HUES64 (cell line): ENCODE measurements at regions not wholly inside any gene's neighbourhood (a gene's known extent, or its start where the extent isn't known, plus 50 kb on each side); places are given as distances from the start of the nearest gene placed in this dataset.

Experiments used
- H3K27ac ChIP-seq: 2 replicates; pipeline ENCODE4 v1.7.0; 2013; ENCODE audit warnings: low read depth, low read length, inconsistent platforms
- H3K27me3 ChIP-seq: 2 replicates; pipeline ENCODE4 v1.6.1; 2013; ENCODE audit warnings: mild to moderate bottlenecking, low read length; ENCODE audit not compliant: insufficient read depth
- H3K36me3 ChIP-seq: 2 replicates; pipeline ENCODE4 v1.6.1; 2013; ENCODE audit warnings: mild to moderate bottlenecking, low read length; ENCODE audit not compliant: insufficient read depth
- H3K4me1 ChIP-seq: 2 replicates; pipeline ENCODE4 v1.6.1; 2013; ENCODE audit warnings: mild to moderate bottlenecking, low read length, moderate library complexity; ENCODE audit not compliant: insufficient read depth
- H3K4me3 ChIP-seq: 2 replicates; pipeline ENCODE4 v1.5.1; 2013; ENCODE audit warnings: mild to moderate bottlenecking, low read length, moderate library complexity
- H3K9ac ChIP-seq: 2 replicates; pipeline ENCODE4 v1.6.1; 2013; ENCODE audit warnings: mild to moderate bottlenecking, low read depth, low read length
- H3K9me3 ChIP-seq: 2 replicates; pipeline ENCODE4 v1.6.1; 2013; ENCODE audit warnings: low read depth, low read length; ENCODE audit not compliant: insufficient read depth
- WGBS: fragments of 150-250, 120-280 bp; methylation state at CpG from one replicate; pipeline ENCODE4 v1.1.7; 2013; ENCODE audit warnings: missing lambda C conversion rate; 5-methylcytosine and 5-hydroxymethylcytosine counted together

GRCh38 chr13:74206855-74207254, 72.7 kb upstream of the KLF12 start:
- H3K36me3 ChIP-seq, result no peaks in the 10 kb centered on the region
- H3K27me3 ChIP-seq, result no peaks in the 10 kb centered on the region
- no peak overlapping the region for H3K9ac ChIP-seq
- H3K4me1 ChIP-seq, result no peaks in the 10 kb centered on the region; the same call in 1 of the 2 replicates
- peaks cover 20% of the 10 kb centered on the region; the same call in 1 of the 2 replicates for H3K9me3 ChIP-seq
- WGBS, result 90% methylated on average over 1 of the region's 1 CpG
- no peak overlapping the region for H3K4me3 ChIP-seq
- peak overlapping the region; percentile 6; the same call in 1 of the 2 replicates for H3K27ac ChIP-seq

- H3K4me3 ChIP-seq, result no peak overlapping the region
- no peaks in the 10 kb centered on the region for H3K27me3 ChIP-seq
- H3K4me1 ChIP-seq, result no peaks in the 10 kb centered on the region; the same call in 1 of the 2 replicates
- peaks cover 20% of the 10 kb centered on the region; the same call in 1 of the 2 replicates for H3K9me3 ChIP-seq
- WGBS, result 86% methylated on average over 1 of the region's 2 CpGs
- no peak overlapping the region for H3K9ac ChIP-seq
- H3K36me3 ChIP-seq, result no peaks in the 10 kb centered on the region
- H3K27ac ChIP-seq, result peak overlapping the region; percentile 6; the same call in 1 of the 2 replicates
These were observed 71.9 kb upstream of the KLF12 start for GRCh38 chr13:74206061-74206561.

- H3K27me3 ChIP-seq, result no peaks in the 10 kb centered on the region
- no peaks in the 10 kb centered on the region for H3K36me3 ChIP-seq
- peaks cover 20% of the 10 kb centered on the region; the same call in 1 of the 2 replicates for H3K9me3 ChIP-seq
- H3K9ac ChIP-seq, result no peak overlapping the region
- no peak overlapping the region for H3K27ac ChIP-seq
- 95% methylated on average over 2 of the region's 2 CpGs for WGBS
- H3K4me3 ChIP-seq, result no peak overlapping the region
- H3K4me1 ChIP-seq, result no peaks in the 10 kb centered on the region; the same call in 1 of the 2 replicates
These were observed 71.1 kb upstream of the KLF12 start for GRCh38 chr13:74205313-74205690.

- Histone ChIP-seq H3K36me3 (no peaks in the 10 kb centered on the region), H3K9me3 (peaks cover 20% of the 10 kb centered on the region; the same call in 1 of the 2 replicates), H3K27me3 (no peaks in the 10 kb centered on the region), H3K9ac (no peak overlapping the region), H3K27ac (no peak overlapping the region), H3K4me3 (no peak overlapping the region), H3K4me1 (no peaks in the 10 kb centered on the region; the same call in 1 of the 2 replicates)
- 87% methylated on average over 5 of the region's 6 CpGs for WGBS
These were observed 70.6 kb upstream of the KLF12 start for GRCh38 chr13:74204602-74205312.

GRCh38 chr13:74203576-74203975, 69.4 kb upstream of the KLF12 start:
- H3K4me1 ChIP-seq, result no peaks in the 10 kb centered on the region; the same call in 1 of the 2 replicates
- H3K27ac ChIP-seq, result no peak overlapping the region
- 100% methylated on average over 1 of the region's 1 CpG for WGBS
- H3K27me3 ChIP-seq, result no peaks in the 10 kb centered on the region
- H3K9me3 ChIP-seq, result peaks cover 20% of the 10 kb centered on the region; the same call in 1 of the 2 replicates
- H3K9ac ChIP-seq, result no peak overlapping the region
- no peaks in the 10 kb centered on the region for H3K36me3 ChIP-seq
- no peak overlapping the region for H3K4me3 ChIP-seq

- 100% methylated on average over 1 of the region's 1 CpG for WGBS
- Histone ChIP-seq H3K4me1 (peaks cover 4% of the 10 kb centered on the region; the same call in 1 of the 2 replicates), H3K9me3 (peaks cover 20% of the 10 kb centered on the region; the same call in 1 of the 2 replicates), H3K27ac (no peak overlapping the region), H3K36me3 (no peaks in the 10 kb centered on the region), H3K4me3 (no peak overlapping the region), H3K9ac (no peak overlapping the region), H3K27me3 (no peaks in the 10 kb centered on the region)
These were observed 68.1 kb upstream of the KLF12 start for GRCh38 chr13:74202129-74202813.

- Histone ChIP-seq H3K27me3 (no peaks in the 10 kb centered on the region), H3K9me3 (peaks cover 20% of the 10 kb centered on the region; the same call in 1 of the 2 replicates), H3K9ac (no peak overlapping the region), H3K4me1 (peaks cover 4% of the 10 kb centered on the region; the same call in 1 of the 2 replicates), H3K36me3 (no peaks in the 10 kb centered on the region), H3K4me3 (no peak overlapping the region), H3K27ac (no peak overlapping the region)
- 96% methylated on average over 1 of the region's 1 CpG for WGBS
These were observed 67.3 kb upstream of the KLF12 start for GRCh38 chr13:74201530-74201929.

GRCh38 chr13:74200081-74200480, 65.9 kb upstream of the KLF12 start:
- Histone ChIP-seq H3K27ac (no peak overlapping the region), H3K4me3 (no peak overlapping the region), H3K9ac (no peak overlapping the region), H3K9me3 (peaks cover 20% of the 10 kb centered on the region; the same call in 1 of the 2 replicates), H3K36me3 (no peaks in the 10 kb centered on the region), H3K4me1 (0 out of 2 replicates have a peak, but pooled peaks cover 4% of the 10 kb centered on the region), H3K27me3 (no peaks in the 10 kb centered on the region)
- 92% methylated on average over 1 of the region's 1 CpG for WGBS

GRCh38 chr13:74197677-74198429, 63.6 kb upstream of the KLF12 start:
- Histone ChIP-seq H3K36me3 (no peaks in the 10 kb centered on the region), H3K4me3 (no peak overlapping the region), H3K27ac (no peak overlapping the region), H3K9me3 (peaks cover 6% of the 10 kb centered on the region; the same call in 1 of the 2 replicates), H3K27me3 (no peaks in the 10 kb centered on the region), H3K9ac (no peak overlapping the region), H3K4me1 (0 out of 2 replicates have a peak, but pooled peaks cover 4% of the 10 kb centered on the region)
- WGBS, result 90% methylated on average over 3 of the region's 4 CpGs

- H3K27me3 ChIP-seq, result no peaks in the 10 kb centered on the region
- no peak overlapping the region for H3K9ac ChIP-seq
- WGBS, result 100% methylated on average over 2 of the region's 2 CpGs
- H3K9me3 ChIP-seq, result no peaks in the 10 kb centered on the region
- 0 out of 2 replicates have a peak, but pooled peaks cover 4% of the 10 kb centered on the region for H3K4me1 ChIP-seq
- no peak overlapping the region for H3K27ac ChIP-seq
- H3K4me3 ChIP-seq, result no peak overlapping the region
- H3K36me3 ChIP-seq, result no peaks in the 10 kb centered on the region
These were observed 60.6 kb upstream of the KLF12 start for GRCh38 chr13:74194846-74195245.
